GM18519 (cell line): ENCODE measurements at regions not wholly inside any gene's neighbourhood (a gene's known extent, or its start where the extent isn't known, plus 50 kb on each side); places are given as distances from the start of the nearest gene placed in this dataset.
"Not testable (repeated sequence)": the region's sequence is repeated elsewhere in the genome, so short reads cannot be mapped to it uniquely, and the experiment has no call there.

ENCODE experiments used
- ATAC-seq: cut with Tn5 transposase; IDR thresholded peaks from one replicate; pipeline ENCODE4 v1.9.1; 2021; ENCODE audit warnings: mild to moderate bottlenecking, moderate library complexity; ENCODE audit not compliant: unreplicated experiment, low FRiP score

GRCh38 chr14:30064454-30064853, 136.8 kb upstream of the PRKD1 start:
- no peak for ATAC-seq

- no peak for ATAC-seq
These were observed 141.9 kb upstream of the PRKD1 start for GRCh38 chr14:30069536-30069935.

DNA sequence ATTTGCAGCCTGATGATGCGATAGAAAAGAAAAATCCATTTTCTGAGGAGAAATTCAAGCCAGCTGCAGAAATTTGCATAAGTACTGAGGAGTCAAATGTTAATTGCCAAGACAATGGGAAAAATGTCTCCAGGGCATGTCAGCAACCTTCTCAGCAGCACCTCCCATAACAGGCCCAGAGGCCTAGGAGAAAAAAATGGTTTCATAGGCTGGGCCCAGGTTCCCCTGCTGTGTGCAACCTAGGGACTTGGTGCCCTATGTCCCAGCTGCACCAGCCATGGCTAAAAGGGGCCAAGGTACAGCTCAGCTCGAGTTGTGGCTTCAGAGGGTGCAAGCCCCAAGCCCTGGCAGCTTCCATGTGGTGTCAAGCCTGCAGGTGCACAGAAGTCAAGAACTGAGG, 144.8 kb upstream of the PRKD1 start:
- not testable (repeated sequence) for ATAC-seq

DNA sequence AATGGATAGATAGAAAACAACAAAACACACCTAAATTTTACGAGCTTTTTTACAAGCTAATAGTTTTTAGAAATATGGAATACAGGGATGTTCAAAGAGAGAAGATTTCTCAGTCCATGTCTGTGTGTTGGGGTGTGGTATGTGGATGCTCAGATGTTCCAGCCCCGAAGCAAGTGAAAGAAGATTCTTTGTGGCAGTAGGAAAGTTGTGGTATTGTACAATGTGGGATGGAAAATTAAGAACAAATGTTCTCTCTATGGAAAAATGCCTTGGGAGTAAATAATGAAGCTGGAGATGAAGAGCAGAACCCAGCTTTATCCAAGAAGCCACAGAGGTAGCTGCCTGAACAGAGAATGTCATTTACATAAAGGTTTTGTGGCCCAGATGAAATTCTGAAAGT, 150.3 kb upstream of the PRKD1 start:
- no peak for ATAC-seq

DNA sequence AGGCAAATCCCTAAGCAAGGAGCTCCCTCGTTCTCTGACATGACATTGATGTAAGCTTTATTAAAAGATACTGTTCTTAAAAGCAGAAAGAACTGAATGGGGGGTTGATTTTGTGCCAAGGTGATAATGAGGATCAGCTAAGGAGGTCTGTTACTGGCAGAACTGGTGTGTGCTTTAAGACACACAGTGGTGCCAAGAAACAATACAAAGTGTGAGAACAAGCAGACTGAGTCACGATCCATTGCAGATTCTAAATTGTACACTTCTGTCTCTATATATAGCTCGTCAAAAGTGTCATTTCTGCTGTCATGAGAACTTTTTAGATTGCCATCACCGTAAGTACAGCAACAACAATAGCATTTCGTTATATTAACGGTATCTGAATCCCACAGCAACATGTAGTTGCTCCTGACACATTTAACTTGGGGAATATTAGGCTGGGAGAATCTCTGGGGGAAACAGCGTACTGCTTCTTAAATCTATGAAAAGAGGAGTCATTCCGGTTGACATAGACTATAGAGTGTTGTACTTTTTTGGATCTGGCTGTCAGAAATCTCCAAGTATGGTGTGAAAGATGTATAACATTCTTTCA, 151.3 kb upstream of the PRKD1 start:
- ATAC-seq, result no peak

DNA sequence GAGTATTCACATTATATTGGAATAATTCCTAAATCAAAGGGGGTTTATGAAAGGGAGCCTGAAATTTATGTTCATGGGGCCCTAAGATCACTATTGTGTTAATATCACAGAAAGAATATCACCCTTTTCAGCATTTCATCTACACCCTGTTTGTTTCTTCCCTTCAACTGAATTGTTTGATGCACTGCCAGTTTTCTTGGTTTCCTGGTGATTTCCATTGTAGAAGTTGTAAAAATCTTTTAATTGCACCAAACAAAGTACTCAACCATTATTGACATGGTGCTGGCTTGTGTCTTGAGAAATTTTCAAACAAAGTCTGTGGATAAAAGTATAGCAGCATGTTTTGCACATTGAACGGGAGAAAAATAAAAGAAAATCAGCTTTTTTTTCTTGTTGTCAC, 154.8 kb upstream of the PRKD1 start:
- ATAC-seq, result no peak

GRCh38 chr14:30084811-30085210, 157.2 kb upstream of the PRKD1 start:
- ATAC-seq, result no peak

DNA sequence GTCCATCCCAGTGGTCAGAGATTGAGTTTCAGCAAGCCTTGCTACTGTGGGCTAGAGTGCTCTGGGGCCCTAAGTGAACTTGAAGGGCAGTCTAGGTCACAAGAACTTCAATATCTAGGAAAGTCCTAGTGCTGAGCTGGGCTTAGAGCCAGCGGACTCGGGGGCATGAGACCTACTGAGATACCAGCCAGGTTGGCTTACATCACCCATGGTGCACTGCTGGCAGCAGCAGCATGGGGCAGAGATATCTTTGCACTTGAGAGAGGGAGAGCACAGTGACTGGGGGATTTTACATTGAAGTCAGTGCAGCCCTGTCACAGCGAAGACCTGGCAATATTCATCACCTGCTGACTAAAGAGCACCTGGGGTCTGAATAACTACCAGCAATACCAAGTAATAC, 158.3 kb upstream of the PRKD1 start:
- ATAC-seq, result no peak

- no peak for ATAC-seq
These were observed 161.0 kb upstream of the PRKD1 start for GRCh38 chr14:30088620-30089019.

GRCh38 chr14:30108975-30109700, 181.5 kb upstream of the PRKD1 start:
- ATAC-seq, result no peak

DNA sequence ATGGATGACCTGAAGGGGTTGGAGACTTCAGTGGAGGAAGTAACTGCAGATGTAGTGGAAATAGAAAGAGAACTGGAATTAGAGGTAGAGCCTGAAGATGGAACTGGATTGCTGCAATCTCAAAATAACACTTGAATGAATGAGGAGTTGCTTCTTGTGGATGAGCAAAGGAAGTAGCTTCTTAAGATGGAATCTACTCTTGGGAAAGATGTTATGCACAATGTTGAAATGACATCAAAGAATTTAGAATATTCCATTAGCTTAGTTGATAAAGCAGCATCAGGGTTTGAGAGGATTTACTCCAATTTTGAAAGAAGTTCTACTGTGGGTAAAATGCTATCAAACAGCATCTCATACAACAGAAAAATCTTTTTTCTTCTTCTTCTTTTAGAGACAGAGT, 186.4 kb upstream of the PRKD1 start:
- no peak for ATAC-seq

GRCh38 chr14:30115756-30116155, 188.1 kb upstream of the PRKD1 start:
- no peak for ATAC-seq

DNA sequence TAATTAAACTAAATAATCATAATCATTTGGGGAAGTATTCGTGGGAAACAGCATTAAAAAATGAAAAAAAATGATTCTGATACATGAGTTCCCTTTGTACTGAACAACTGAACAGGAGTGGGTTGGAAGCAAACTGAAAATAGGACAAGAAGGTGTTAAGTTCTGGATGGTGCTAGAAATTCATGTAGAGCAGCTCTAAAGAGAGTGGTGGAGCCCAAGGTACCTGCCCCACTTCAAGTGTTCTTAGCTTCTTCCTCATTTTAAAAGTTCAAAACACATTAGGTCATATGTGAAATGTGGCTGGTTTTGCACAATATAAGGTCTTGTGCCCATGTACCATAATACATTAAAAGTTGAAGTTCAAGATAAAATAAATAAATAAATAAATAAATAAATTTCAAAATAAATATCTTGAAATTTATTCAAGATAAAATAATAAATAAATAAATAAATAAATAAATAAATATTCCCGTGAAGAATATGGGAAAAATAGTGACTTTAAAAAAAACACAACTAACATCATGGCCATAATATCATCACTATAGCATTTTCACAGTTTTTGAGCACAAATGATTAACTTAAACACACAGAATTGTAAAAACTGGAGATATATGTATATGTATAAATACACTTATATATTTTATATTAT, 191.5 kb upstream of the PRKD1 start:
- no peak for ATAC-seq

GRCh38 chr14:30125322-30125979, 197.8 kb upstream of the PRKD1 start:
- no peak for ATAC-seq

GRCh38 chr14:30129807-30130206, 202.2 kb upstream of the PRKD1 start:
- ATAC-seq, result no peak

GRCh38 chr14:30131581-30132097, 204.0 kb upstream of the PRKD1 start:
- ATAC-seq, result no peak

GRCh38 chr14:30132196-30132595, 204.5 kb upstream of the PRKD1 start:
- no peak for ATAC-seq

GRCh38 chr14:30134936-30135335, 207.3 kb upstream of the PRKD1 start:
- no peak for ATAC-seq

DNA sequence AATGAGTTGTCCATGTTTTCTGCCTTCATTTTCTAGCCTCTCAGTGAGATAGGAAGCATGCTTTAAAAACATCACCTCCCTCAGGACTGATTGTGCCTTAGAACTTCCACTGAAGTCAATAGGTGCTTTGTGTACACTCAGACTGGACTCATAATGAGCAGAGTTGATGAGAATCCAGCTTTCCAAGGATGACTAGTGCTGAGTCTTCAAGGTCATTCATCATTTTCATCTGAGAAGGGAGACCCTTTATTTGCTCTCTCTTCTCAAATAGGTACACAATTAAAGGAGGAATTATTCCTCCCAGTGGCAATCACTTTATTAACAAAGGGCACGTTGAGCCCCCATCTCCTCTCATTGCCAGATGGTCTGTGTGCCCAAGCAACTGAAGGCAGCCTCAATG, 210.9 kb upstream of the PRKD1 start:
- no peak for ATAC-seq

DNA sequence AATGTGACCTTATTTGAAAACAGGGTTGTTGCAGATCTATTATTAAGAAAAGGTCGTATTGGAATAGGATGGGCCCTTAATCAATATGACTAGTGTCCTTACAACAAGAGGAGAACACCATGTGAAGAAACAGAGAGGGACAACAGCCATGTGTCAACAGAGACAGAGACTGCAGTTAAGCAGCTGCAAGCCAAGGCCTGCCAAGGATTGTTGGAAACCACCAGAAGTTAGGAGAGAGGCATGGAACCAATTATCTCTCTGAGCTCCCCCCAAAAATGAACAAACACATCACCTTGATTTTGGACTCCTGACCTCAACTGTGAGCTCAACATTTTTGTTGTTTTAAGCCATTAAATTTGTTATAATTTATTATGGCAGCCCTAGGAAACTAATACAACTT, 214.6 kb upstream of the PRKD1 start:
- ATAC-seq, result no peak

DNA sequence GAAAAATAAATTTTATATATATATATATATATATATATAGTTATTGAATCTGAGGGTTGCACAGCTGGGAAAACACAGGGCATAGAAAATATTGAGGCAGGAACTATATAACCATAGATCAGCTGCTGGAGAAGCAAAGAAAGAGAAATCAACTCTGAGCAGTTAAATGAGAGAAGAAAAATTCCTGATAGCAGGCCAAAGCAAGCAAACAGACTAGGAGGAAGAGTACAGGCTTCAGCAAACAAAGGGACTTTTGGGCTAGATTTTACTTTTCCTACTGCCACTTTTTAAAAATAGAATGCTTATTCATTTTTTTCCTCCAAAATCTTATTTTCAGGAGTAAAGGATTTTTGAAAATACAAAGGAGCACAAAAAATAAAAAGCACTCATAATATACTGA, 216.0 kb upstream of the PRKD1 start:
- ATAC-seq, result no peak
